ENCODE measurements at regions not wholly inside any gene's neighbourhood (a gene's known extent, or its start where the extent isn't known, plus 50 kb on each side); places are given as distances from the start of the nearest gene placed in this dataset.

- TF ChIP-seq CTCF (IDR thresholded peaks at IDR 0.05) (no peak), POLR2A (IDR thresholded peaks at IDR 0.05) (no peak)
Measured at GRCh38 chr9:134989206-134990065, 71.7 kb upstream of the FCN1 start.
